Caco-2 (cell line): ENCODE measurements at regions not wholly inside any gene's neighbourhood (a gene's known extent, or its start where the extent isn't known, plus 50 kb on each side); places are given as distances from the start of the nearest gene placed in this dataset.

Source experiments
- BruUV-seq: library from RNA; stranded (reverse); fragments of 400-500 nt; replicated peaks from 2 replicates; lab custom pipeline; 2021; lab: Mats Ljungman, UMichigan
- CTCF ChIA-PET: fragments of 300-600 bp; sonication (Branson Sonifier 250); formaldehyde crosslinking; loops from one replicate; lab custom pipeline; 2022; ENCODE audit warnings: antibody characterized with exemption; lab: Charles Lee
- POLR2A ChIA-PET: fragments of 300-600 bp; sonication (Branson Sonifier 250); formaldehyde crosslinking; loops from one replicate; lab custom pipeline; 2022; ENCODE audit warnings: antibody characterized with exemption; lab: Charles Lee
- DNase-seq, 2 experiments: peaks; one replicate each; pipeline versions ENCODE4 v3.0.0 to v3.0.0-alpha.2; 2020 to 2022
- H3K27me3 ChIP-seq: replicated peaks from 2 replicates; pipeline ENCODE4 v1.6.0; 2011; ENCODE audit warnings: low read length; ENCODE audit not compliant: control insufficient read depth, insufficient read depth
- H3K36me3 ChIP-seq: 2 replicates; pipeline ENCODE4 v1.5.1; 2011; ENCODE audit warnings: low read length; ENCODE audit not compliant: control insufficient read depth, insufficient read depth
- H3K4me1 ChIP-seq: fragments of 250-450 bp; sonication (Bioruptor Pico); 2 replicates; pipeline ENCODE4 v1.5.1; 2020; ENCODE audit warnings: mild to moderate bottlenecking
- H3K4me3 ChIP-seq: 2 replicates; pipeline ENCODE4 v1.5.1; 2011; ENCODE audit warnings: low read depth, mild to moderate bottlenecking, control low read depth, low read length
- H3K9me3 ChIP-seq: fragments of 250-450 bp; sonication (Bioruptor Pico); 2 replicates; pipeline ENCODE4 v1.5.1; 2020; ENCODE audit warnings: mild to moderate bottlenecking, moderate library complexity
- H3K27ac Mint-ChIP-seq: one replicate; pipeline ENCODE4 v1.8.0; 2022; ENCODE audit warnings: mixed read lengths; ENCODE audit not compliant: unreplicated experiment
- H3K27me3 Mint-ChIP-seq: one replicate; pipeline ENCODE4 v1.8.0; 2022; ENCODE audit warnings: mixed read lengths; ENCODE audit not compliant: insufficient read depth, unreplicated experiment
- H3K36me3 Mint-ChIP-seq: one replicate; pipeline ENCODE4 v1.8.0; 2022; ENCODE audit warnings: mild to moderate bottlenecking, mixed read lengths; ENCODE audit not compliant: insufficient read depth, unreplicated experiment
- H3K4me1 Mint-ChIP-seq: one replicate; pipeline ENCODE4 v1.8.0; 2022; ENCODE audit warnings: low read depth, mixed read lengths; ENCODE audit not compliant: unreplicated experiment
- H3K4me3 Mint-ChIP-seq: one replicate; pipeline ENCODE4 v1.8.0; 2022; ENCODE audit warnings: mild to moderate bottlenecking, moderate library complexity, mixed read lengths; ENCODE audit not compliant: unreplicated experiment
- H3K9me3 Mint-ChIP-seq: one replicate; pipeline ENCODE4 v1.8.0; 2022; ENCODE audit warnings: mixed read lengths; ENCODE audit not compliant: unreplicated experiment
- CTCF ChIP-seq, 2 experiments: fragments of 200-600 bp in 1 of 2; IDR thresholded peaks; 1 replicate in 1 of 2; 2 replicates in 1 of 2; pipeline versions ENCODE4 v1.5.1 to v1.8.0; 2011 to 2022; ENCODE audit warnings: antibody characterized with exemption in 1 of 2, control low read depth in 1 of 2, inconsistent platforms in 1 of 2, low read depth in 1 of 2, low read length in 1 of 2, mild to moderate bottlenecking in 1 of 2, moderate library complexity in 1 of 2; ENCODE audit not compliant: insufficient read depth in 1 of 2, severe bottlenecking in 1 of 2, unreplicated experiment in 1 of 2
- intact Hi-C: fragments of 100-400 bp; cut with micrococcal nuclease; formaldehyde crosslinking; loops from one replicate; pipeline ENCODE4 v1.10.0; 2022; ENCODE audit not compliant: unreplicated experiment

DNA sequence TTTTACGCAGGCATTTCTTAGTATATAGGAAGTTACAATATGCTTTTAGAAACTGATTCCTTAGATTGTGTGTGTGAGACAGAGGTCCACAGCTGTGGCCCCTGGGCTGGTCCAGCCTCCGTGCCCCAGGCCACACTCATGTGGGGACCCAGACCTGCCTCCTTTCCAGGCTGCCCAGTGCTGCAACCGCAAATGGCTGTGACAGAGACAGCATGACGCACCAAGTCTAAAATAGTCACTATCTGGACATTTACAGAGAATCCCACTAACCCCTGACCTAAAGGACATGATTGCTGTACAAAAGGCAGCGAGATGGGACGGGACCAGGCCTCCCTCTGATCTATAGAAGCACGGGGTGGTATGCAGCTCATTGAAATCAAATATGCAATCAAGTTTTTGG is 152.2 kb downstream of the TMEM18 start:
- H3K27me3 ChIP-seq, result no peaks in the 10 kb centered on the region
- H3K4me3 ChIP-seq, result no peak overlapping the region
- H3K9me3 ChIP-seq, result peaks cover 4% of the 10 kb centered on the region
- H3K36me3 ChIP-seq, result no peaks in the 10 kb centered on the region
- Mint-ChIP-seq H3K4me1 (no peaks in the 10 kb centered on the region), H3K4me3 (no peak overlapping the region), H3K36me3 (no peaks in the 10 kb centered on the region), H3K27me3 (no peaks in the 10 kb centered on the region), H3K27ac (no peak overlapping the region), H3K9me3 (peaks cover 23% of the 10 kb centered on the region)
- no peaks in the 10 kb centered on the region for H3K4me1 ChIP-seq
- ChIA-PET CTCF (no interaction called here), POLR2A (no interaction called here)
- no peak for DNase-seq
- intact Hi-C loops, result loop anchor here (10.0 kb wide), 1 partner anchor 1020 kb away; no protein-coding TSS in a partner anchor
- no TSS peak for BruUV-seq
- no peak for TF ChIP-seq CTCF (IDR thresholded peaks at IDR 0.05; ENCODE audit: insufficient read depth in 1 of 2, low read depth in 1 of 2, low read length in 1 of 2, severe bottlenecking in 1 of 2, unreplicated experiment in 1 of 2)

- ChIA-PET CTCF (no interaction called here), POLR2A (no interaction called here)
- Histone ChIP-seq H3K4me1 (no peaks in the 10 kb centered on the region), H3K36me3 (no peaks in the 10 kb centered on the region), H3K27me3 (no peaks in the 10 kb centered on the region), H3K4me3 (no peak overlapping the region), H3K9me3 (no peaks in the 10 kb centered on the region; the same call in 1 of the 2 replicates)
- Mint-ChIP-seq H3K27me3 (no peaks in the 10 kb centered on the region), H3K9me3 (peaks cover 18% of the 10 kb centered on the region), H3K4me1 (no peaks in the 10 kb centered on the region), H3K36me3 (no peaks in the 10 kb centered on the region), H3K27ac (no peak overlapping the region), H3K4me3 (no peak overlapping the region)
- no TSS peak for BruUV-seq
- no peak for DNase-seq
- intact Hi-C loops, result loop anchor here (10.0 kb wide), 1 partner anchor 1020 kb away; no protein-coding TSS in a partner anchor
- TF ChIP-seq CTCF (IDR thresholded peaks at IDR 0.05; ENCODE audit: insufficient read depth in 1 of 2, low read depth in 1 of 2, low read length in 1 of 2, severe bottlenecking in 1 of 2, unreplicated experiment in 1 of 2), result no peak
These were observed 152.8 kb downstream of the TMEM18 start for GRCh38 chr2:524442-524841.

GRCh38 chr2:523698-524270 is 153.4 kb downstream of the TMEM18 start:
- ChIA-PET CTCF (no interaction called here), POLR2A (no interaction called here)
- BruUV-seq, result no TSS peak
- no peak overlapping the region for H3K4me3 Mint-ChIP-seq
- H3K9me3 ChIP-seq, result no peaks in the 10 kb centered on the region; the same call in 1 of the 2 replicates
- H3K9me3 Mint-ChIP-seq, result peaks cover 11% of the 10 kb centered on the region
- no peak overlapping the region for H3K27ac Mint-ChIP-seq
- no peaks in the 10 kb centered on the region for H3K36me3 ChIP-seq
- H3K36me3 Mint-ChIP-seq, result no peaks in the 10 kb centered on the region
- H3K4me1 ChIP-seq, result no peaks in the 10 kb centered on the region
- no peaks in the 10 kb centered on the region for H3K4me1 Mint-ChIP-seq
- H3K27me3 ChIP-seq, result no peaks in the 10 kb centered on the region
- intact Hi-C loops, result loop anchor here (10.0 kb wide), 1 partner anchor 1021 kb away; no protein-coding TSS in a partner anchor
- no peak for TF ChIP-seq CTCF (IDR thresholded peaks at IDR 0.05; ENCODE audit: insufficient read depth in 1 of 2, low read depth in 1 of 2, low read length in 1 of 2, severe bottlenecking in 1 of 2, unreplicated experiment in 1 of 2)
- no peak for DNase-seq
- no peak overlapping the region for H3K4me3 ChIP-seq
- no peaks in the 10 kb centered on the region for H3K27me3 Mint-ChIP-seq
